ENCODE measurements at regions not wholly inside any gene's neighbourhood (a gene's known extent, or its start where the extent isn't known, plus 50 kb on each side); places are given as distances from the start of the nearest gene placed in this dataset.

DNA sequence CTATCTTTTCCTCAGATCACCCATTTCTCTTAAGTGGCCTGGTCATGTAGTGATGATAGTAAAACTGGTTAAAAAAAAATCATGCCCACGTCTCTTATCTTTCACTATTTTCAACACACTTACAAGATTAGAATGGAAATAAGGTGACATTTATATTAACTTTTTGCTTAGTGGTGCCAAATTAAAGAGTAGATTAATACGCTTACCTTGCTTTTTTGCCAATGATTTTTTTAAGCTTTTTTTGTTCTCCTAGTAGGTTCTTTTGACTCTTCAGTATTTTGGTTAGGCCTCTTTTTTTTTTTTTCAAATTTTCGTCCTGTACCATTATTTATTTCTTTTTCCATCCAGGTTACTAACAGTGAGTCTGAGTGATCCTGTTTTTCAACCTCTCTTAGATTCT lies 147.9 kb downstream of the PTCSC3 start:
- TF ChIP-seq, protein P1, sequence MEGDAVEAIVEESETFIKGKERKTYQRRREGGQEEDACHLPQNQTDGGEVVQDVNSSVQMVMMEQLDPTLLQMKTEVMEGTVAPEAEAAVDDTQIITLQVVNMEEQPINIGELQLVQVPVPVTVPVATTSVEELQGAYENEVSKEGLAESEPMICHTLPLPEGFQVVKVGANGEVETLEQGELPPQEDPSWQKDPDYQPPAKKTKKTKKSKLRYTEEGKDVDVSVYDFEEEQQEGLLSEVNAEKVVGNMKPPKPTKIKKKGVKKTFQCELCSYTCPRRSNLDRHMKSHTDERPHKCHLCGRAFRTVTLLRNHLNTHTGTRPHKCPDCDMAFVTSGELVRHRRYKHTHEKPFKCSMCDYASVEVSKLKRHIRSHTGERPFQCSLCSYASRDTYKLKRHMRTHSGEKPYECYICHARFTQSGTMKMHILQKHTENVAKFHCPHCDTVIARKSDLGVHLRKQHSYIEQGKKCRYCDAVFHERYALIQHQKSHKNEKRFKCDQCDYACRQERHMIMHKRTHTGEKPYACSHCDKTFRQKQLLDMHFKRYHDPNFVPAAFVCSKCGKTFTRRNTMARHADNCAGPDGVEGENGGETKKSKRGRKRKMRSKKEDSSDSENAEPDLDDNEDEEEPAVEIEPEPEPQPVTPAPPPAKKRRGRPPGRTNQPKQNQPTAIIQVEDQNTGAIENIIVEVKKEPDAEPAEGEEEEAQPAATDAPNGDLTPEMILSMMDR (IDR thresholded peaks at IDR 0.05), result no peak
- no peak for TF ChIP-seq POLR2A (IDR thresholded peaks at IDR 0.05)

Data from right lobe of liver (tissue), 4 donors.